ENCODE measurements at regions not wholly inside any gene's neighbourhood (a gene's known extent, or its start where the extent isn't known, plus 50 kb on each side); places are given as distances from the start of the nearest gene placed in this dataset.
A peak's percentile ranks its signal among the peaks of the same experiment; 100 is the strongest.

DNA sequence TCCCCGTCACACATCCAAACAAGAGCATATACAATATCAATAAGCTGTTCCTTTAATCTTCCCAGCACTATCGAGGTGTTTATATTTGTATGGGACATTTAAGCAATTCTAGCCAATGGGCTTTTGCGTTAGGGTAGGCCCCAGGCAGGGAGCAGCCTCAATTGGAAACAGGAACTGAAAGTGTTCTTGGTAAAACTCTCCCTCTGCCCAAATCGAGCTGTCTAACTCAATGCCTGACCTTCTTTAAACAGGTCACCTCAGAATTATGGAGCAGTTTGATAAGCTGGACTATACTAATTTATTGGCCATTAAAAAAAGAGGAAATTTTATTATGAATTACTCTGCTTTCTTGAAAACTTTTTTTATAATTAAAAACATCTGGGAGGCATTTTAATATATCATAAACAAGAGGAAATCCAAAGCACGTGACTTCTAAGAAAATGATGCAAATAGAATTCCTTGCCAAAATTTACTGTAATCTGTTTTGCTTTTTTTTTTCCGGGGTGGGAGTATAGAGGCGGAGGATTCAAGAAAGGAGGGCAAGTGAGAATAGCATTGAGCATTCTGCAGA is 498.1 kb downstream of the LMO4 start:
- Histone ChIP-seq H3K27me3 (ENCODE audit: control insufficient read depth, insufficient read depth, low read length) (no peaks in the 10 kb centered on the region), H3K27ac (ENCODE audit: low read length) (peak overlapping the region; percentile 12), H3K4me1 (ENCODE audit: control insufficient read depth, insufficient read depth, low read length) (no peaks in the 10 kb centered on the region), H3K4me3 (ENCODE audit: low read length) (no peak overlapping the region), H3K9me3 (ENCODE audit: control insufficient read depth, low read depth, low read length) (no peaks in the 10 kb centered on the region), H3K36me3 (ENCODE audit: control insufficient read depth, insufficient read depth, low read length) (no peaks in the 10 kb centered on the region)
- DNase-seq: peak; percentile 29 to 52
- WGBS (ENCODE audit: insufficient coverage, low lambda C conversion rate): 93% methylated on average over 2 of the region's 7 CpGs

GRCh38 chr1:87829360-87829759 is 500.7 kb downstream of the LMO4 start:
- H3K4me3 ChIP-seq (ENCODE audit: low read length): no peak overlapping the region
- no peaks in the 10 kb centered on the region for H3K27me3 ChIP-seq (ENCODE audit: control insufficient read depth, insufficient read depth, low read length)
- no peak for DNase-seq
- WGBS (ENCODE audit: insufficient coverage, low lambda C conversion rate): 100% methylated on average over 3 of the region's 4 CpGs
- H3K27ac ChIP-seq (ENCODE audit: low read length): no peak overlapping the region
- H3K9me3 ChIP-seq (ENCODE audit: control insufficient read depth, low read depth, low read length): no peaks in the 10 kb centered on the region
- no peaks in the 10 kb centered on the region for H3K36me3 ChIP-seq (ENCODE audit: control insufficient read depth, insufficient read depth, low read length)
- no peaks in the 10 kb centered on the region for H3K4me1 ChIP-seq (ENCODE audit: control insufficient read depth, insufficient read depth, low read length)

DNA sequence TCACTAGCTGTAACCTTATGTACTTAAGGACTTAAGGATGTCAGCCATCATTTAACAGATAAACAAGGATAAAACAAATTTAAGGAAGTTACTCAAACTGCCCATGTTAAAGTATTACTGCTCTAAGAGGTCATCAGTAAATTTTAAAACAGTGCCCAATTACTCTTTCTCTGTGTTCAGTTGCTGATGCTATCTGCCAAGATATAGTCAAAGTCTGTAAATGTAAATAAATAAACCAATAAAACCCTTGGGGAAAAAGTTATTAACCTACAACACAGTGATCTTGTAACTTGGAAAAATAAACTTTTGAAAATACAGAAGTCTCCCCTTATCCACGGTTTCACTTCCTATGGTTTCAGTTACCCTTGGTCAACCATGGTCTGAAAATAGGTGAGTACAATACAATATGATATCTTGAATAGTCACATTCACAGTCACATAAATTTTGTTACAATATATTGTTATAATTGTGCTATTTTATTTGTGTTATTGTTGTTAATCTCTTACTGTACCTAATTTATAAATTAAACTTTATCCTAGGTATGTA is 501.8 kb downstream of the LMO4 start:
- DNase-seq: no peak
- Histone ChIP-seq H3K4me1 (ENCODE audit: control insufficient read depth, insufficient read depth, low read length) (no peaks in the 10 kb centered on the region), H3K9me3 (ENCODE audit: control insufficient read depth, low read depth, low read length) (no peaks in the 10 kb centered on the region), H3K36me3 (ENCODE audit: control insufficient read depth, insufficient read depth, low read length) (no peaks in the 10 kb centered on the region), H3K4me3 (ENCODE audit: low read length) (no peak overlapping the region), H3K27ac (ENCODE audit: low read length) (no peak overlapping the region), H3K27me3 (ENCODE audit: control insufficient read depth, insufficient read depth, low read length) (no peaks in the 10 kb centered on the region)
- WGBS (ENCODE audit: insufficient coverage, low lambda C conversion rate): no CpG with 5 or more reads among the region's 1 CpG

- Histone ChIP-seq H3K4me1 (ENCODE audit: control insufficient read depth, insufficient read depth, low read length) (no peaks in the 10 kb centered on the region), H3K27me3 (ENCODE audit: control insufficient read depth, insufficient read depth, low read length) (no peaks in the 10 kb centered on the region), H3K36me3 (ENCODE audit: control insufficient read depth, insufficient read depth, low read length) (no peaks in the 10 kb centered on the region), H3K4me3 (ENCODE audit: low read length) (no peak overlapping the region), H3K27ac (ENCODE audit: low read length) (no peak overlapping the region), H3K9me3 (ENCODE audit: control insufficient read depth, low read depth, low read length) (no peaks in the 10 kb centered on the region)
- peak; percentile 11 to 16 for DNase-seq
- WGBS (ENCODE audit: insufficient coverage, low lambda C conversion rate): 93% methylated on average over 2 of the region's 5 CpGs
These were observed 504.5 kb downstream of the LMO4 start for GRCh38 chr1:87833166-87833565.

GRCh38 chr1:87834151-87834550 is 505.5 kb downstream of the LMO4 start:
- Histone ChIP-seq H3K4me3 (ENCODE audit: low read length) (no peak overlapping the region), H3K9me3 (ENCODE audit: control insufficient read depth, low read depth, low read length) (no peaks in the 10 kb centered on the region), H3K27ac (ENCODE audit: low read length) (no peak overlapping the region), H3K36me3 (ENCODE audit: control insufficient read depth, insufficient read depth, low read length) (no peaks in the 10 kb centered on the region), H3K27me3 (ENCODE audit: control insufficient read depth, insufficient read depth, low read length) (no peaks in the 10 kb centered on the region), H3K4me1 (ENCODE audit: control insufficient read depth, insufficient read depth, low read length) (no peaks in the 10 kb centered on the region)
- 60% methylated on average over 1 of the region's 4 CpGs for WGBS (ENCODE audit: insufficient coverage, low lambda C conversion rate)
- DNase-seq: no peak

DNA sequence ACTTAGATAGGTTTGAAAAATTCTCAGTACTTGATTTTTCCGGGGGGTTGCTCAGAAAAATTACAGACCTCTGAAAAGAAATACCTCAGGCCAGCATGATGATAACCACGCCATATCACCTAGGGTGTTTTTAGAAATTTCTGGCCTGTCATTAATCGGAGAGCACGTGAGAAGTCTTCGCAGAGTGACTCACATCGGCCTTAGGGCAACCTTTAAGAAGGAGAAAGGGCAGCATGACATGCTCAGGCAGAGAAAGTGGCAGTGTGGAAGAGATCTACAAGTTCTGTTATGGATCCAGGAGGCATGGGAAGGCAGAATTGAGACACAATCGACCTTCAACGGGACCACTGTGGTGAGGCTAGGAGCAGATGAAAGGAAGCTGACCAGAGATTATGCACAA is 506.3 kb downstream of the LMO4 start:
- H3K27ac ChIP-seq (ENCODE audit: low read length): no peak overlapping the region
- 97% methylated on average over 6 of the region's 8 CpGs for WGBS (ENCODE audit: insufficient coverage, low lambda C conversion rate)
- DNase-seq: no peak
- no peaks in the 10 kb centered on the region for H3K4me1 ChIP-seq (ENCODE audit: control insufficient read depth, insufficient read depth, low read length)
- H3K4me3 ChIP-seq (ENCODE audit: low read length): no peak overlapping the region
- H3K36me3 ChIP-seq (ENCODE audit: control insufficient read depth, insufficient read depth, low read length): no peaks in the 10 kb centered on the region
- H3K27me3 ChIP-seq (ENCODE audit: control insufficient read depth, insufficient read depth, low read length): no peaks in the 10 kb centered on the region
- no peaks in the 10 kb centered on the region for H3K9me3 ChIP-seq (ENCODE audit: control insufficient read depth, low read depth, low read length)

DNA sequence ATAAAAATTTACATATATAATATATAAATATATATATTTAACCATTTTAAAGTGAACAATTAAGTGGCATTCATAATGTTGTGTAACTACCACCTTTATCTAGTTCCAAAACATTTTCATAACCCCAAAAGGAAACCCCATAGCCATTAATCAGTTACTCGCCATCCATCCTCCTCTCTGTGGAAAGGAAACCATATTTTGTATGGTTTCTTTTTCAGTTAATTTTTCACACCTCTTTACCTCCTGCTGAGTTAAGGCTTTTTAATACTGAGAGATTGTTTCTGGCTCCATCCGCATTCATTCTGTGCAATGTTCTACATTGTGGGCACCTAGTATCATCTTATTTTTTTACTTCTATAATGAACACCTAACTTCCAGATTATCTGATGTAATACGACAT is 512.1 kb downstream of the LMO4 start:
- DNase-seq: no peak
- no peak overlapping the region for H3K4me3 ChIP-seq (ENCODE audit: low read length)
- H3K36me3 ChIP-seq (ENCODE audit: control insufficient read depth, insufficient read depth, low read length): no peaks in the 10 kb centered on the region
- WGBS (ENCODE audit: insufficient coverage, low lambda C conversion rate): 89% methylated on average over 3 of the region's 3 CpGs
- H3K27me3 ChIP-seq (ENCODE audit: control insufficient read depth, insufficient read depth, low read length): no peaks in the 10 kb centered on the region
- no peaks in the 10 kb centered on the region for H3K9me3 ChIP-seq (ENCODE audit: control insufficient read depth, low read depth, low read length)
- H3K4me1 ChIP-seq (ENCODE audit: control insufficient read depth, insufficient read depth, low read length): no peaks in the 10 kb centered on the region
- H3K27ac ChIP-seq (ENCODE audit: low read length): no peak overlapping the region

DNA sequence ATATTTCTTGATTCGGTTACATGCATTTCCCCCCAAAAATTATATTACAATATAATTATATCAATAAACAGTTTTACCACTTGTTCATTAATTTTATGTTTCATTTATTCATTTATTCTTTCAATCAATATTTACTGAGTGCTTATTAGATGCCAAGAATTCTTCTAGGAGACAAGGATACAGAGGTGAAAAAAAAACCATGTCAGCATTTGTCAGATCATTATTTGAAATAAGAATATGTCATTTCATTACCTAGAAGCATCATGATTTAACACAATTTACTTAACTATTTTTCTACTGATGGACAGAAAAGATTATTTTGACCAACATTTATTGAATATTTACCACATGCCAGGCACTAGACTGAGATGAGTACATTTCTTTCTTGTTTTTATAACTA is 512.7 kb downstream of the LMO4 start:
- Histone ChIP-seq H3K36me3 (ENCODE audit: control insufficient read depth, insufficient read depth, low read length) (no peaks in the 10 kb centered on the region), H3K27ac (ENCODE audit: low read length) (no peak overlapping the region), H3K4me3 (ENCODE audit: low read length) (no peak overlapping the region), H3K27me3 (ENCODE audit: control insufficient read depth, insufficient read depth, low read length) (no peaks in the 10 kb centered on the region), H3K9me3 (ENCODE audit: control insufficient read depth, low read depth, low read length) (no peaks in the 10 kb centered on the region), H3K4me1 (ENCODE audit: control insufficient read depth, insufficient read depth, low read length) (no peaks in the 10 kb centered on the region)
- DNase-seq: no peak
- 80% methylated on average over 1 of the region's 1 CpG for WGBS (ENCODE audit: insufficient coverage, low lambda C conversion rate)

GRCh38 chr1:87842156-87842555 is 513.5 kb downstream of the LMO4 start:
- Histone ChIP-seq H3K4me3 (ENCODE audit: low read length) (no peak overlapping the region), H3K9me3 (ENCODE audit: control insufficient read depth, low read depth, low read length) (no peaks in the 10 kb centered on the region), H3K4me1 (ENCODE audit: control insufficient read depth, insufficient read depth, low read length) (no peaks in the 10 kb centered on the region), H3K27me3 (ENCODE audit: control insufficient read depth, insufficient read depth, low read length) (no peaks in the 10 kb centered on the region), H3K36me3 (ENCODE audit: control insufficient read depth, insufficient read depth, low read length) (no peaks in the 10 kb centered on the region), H3K27ac (ENCODE audit: low read length) (no peak overlapping the region)
- no peak for DNase-seq
- 86% methylated on average over 1 of the region's 1 CpG for whole genome bisulfite sequencing (ENCODE audit: insufficient coverage, low lambda C conversion rate)

GRCh38 chr1:87844251-87844650 is 515.6 kb downstream of the LMO4 start:
- Histone ChIP-seq H3K9me3 (ENCODE audit: control insufficient read depth, low read depth, low read length) (no peaks in the 10 kb centered on the region), H3K36me3 (ENCODE audit: control insufficient read depth, insufficient read depth, low read length) (no peaks in the 10 kb centered on the region), H3K4me3 (ENCODE audit: low read length) (no peak overlapping the region), H3K27ac (ENCODE audit: low read length) (no peak overlapping the region), H3K27me3 (ENCODE audit: control insufficient read depth, insufficient read depth, low read length) (no peaks in the 10 kb centered on the region), H3K4me1 (ENCODE audit: control insufficient read depth, insufficient read depth, low read length) (no peaks in the 10 kb centered on the region)
- WGBS (ENCODE audit: insufficient coverage, low lambda C conversion rate): 24% methylated on average over 3 of the region's 4 CpGs
- peak; percentile 48 to 80 for DNase-seq

DNA sequence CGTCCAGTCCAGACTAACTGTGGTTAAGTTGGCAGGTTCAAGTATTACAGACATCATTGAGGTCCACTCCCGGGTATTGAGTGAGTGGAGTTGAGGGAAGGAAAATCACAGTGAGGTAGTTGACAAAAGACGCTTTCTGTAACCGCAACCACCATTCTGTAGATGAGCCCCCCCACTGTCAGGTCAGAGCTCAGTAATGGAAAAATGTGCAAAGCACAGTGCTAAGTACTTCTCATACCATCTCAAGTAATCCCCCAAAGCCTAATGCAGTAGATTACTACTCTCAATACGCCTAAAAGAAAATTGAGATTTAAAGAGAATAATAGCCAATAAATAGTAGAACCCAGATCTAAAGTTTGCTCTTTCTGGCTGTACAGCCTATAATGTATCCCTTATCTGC is 522.8 kb downstream of the LMO4 start:
- Histone ChIP-seq H3K4me1 (ENCODE audit: control insufficient read depth, insufficient read depth, low read length) (no peaks in the 10 kb centered on the region), H3K27ac (ENCODE audit: low read length) (no peak overlapping the region), H3K9me3 (ENCODE audit: control insufficient read depth, low read depth, low read length) (no peaks in the 10 kb centered on the region), H3K4me3 (ENCODE audit: low read length) (no peak overlapping the region), H3K27me3 (ENCODE audit: control insufficient read depth, insufficient read depth, low read length) (no peaks in the 10 kb centered on the region), H3K36me3 (ENCODE audit: control insufficient read depth, insufficient read depth, low read length) (no peaks in the 10 kb centered on the region)
- DNase-seq: no peak
- WGBS (ENCODE audit: insufficient coverage, low lambda C conversion rate): 100% methylated on average over 2 of the region's 5 CpGs
